Activated CD8-positive, alpha-beta memory T cell treated with anti-CD3 and anti-CD28 coated beads for 24 hours (primary cell): ENCODE measurements at regions not wholly inside any gene's neighbourhood (a gene's known extent, or its start where the extent isn't known, plus 50 kb on each side); places are given as distances from the start of the nearest gene placed in this dataset.

Source experiments
- DNase-seq: peaks from one replicate; pipeline ENCODE4 v3.0.0-alpha.2; 2020

DNA sequence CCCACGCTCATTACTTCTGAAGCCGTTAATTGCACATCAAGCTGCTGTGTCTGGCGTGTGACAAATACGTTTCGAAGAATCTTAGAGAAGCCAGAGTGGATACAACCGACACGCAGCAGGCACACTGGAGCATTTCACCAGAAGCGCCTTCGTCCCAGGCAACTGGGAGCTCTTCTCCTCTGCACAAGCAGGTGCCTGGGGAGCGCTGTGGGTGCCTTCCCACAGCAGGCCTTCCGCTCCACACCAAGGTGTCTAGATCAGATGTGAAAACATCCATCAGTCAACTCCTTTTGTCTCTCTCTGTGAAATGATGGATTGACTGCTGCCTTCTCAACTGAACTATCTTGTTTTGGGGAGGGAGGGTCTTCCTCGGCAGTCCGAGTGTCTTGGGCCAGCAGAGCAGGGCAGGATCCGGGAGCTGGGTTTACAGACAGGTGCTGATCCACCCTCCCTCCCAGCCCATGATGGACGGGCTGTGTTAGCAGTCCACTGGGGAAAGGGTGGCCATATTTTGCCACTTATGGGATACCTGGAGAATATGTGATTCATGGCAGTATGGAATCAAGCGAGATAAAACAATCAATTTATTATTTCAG is 326.3 kb downstream of the TCERG1L start:
- DNase-seq = peak; percentile 7

GRCh38 chr10:130986846-130987245 is 324.7 kb downstream of the TCERG1L start:
- no peak for DNase-seq

- no peak for DNase-seq
Observed at GRCh38 chr10:130987401-130987800, 324.1 kb downstream of the TCERG1L start.

GRCh38 chr10:130989670-130990232 is 321.8 kb downstream of the TCERG1L start:
- DNase-seq = no peak

DNA sequence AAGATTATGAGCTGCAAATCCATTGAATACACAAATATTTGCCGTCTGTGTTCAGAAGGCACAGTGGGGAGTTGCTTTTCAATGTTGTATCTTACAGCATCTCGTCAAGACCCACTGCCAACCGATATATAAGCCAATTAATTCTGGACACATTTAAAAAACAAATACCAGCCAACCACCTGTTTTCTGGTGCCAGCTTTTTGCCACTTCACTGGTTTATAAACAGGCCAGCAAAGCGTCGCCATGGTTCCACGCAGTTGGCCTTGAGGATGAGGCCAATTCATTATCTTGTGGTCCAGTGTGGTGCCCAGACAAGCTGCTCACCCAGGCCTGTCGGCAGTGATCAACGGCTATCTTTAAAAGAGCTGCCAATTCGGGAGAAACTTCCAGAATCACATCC is 321.0 kb downstream of the TCERG1L start:
- DNase-seq = no peak

- DNase-seq = no peak
Observed at GRCh38 chr10:130992802-130993523, 318.6 kb downstream of the TCERG1L start.

- DNase-seq = no peak
Observed at GRCh38 chr10:130993612-130994011, 317.9 kb downstream of the TCERG1L start.

GRCh38 chr10:130994191-130994590 is 317.3 kb downstream of the TCERG1L start:
- DNase-seq = no peak

GRCh38 chr10:130994845-130995244 is 316.7 kb downstream of the TCERG1L start:
- DNase-seq = no peak

DNA sequence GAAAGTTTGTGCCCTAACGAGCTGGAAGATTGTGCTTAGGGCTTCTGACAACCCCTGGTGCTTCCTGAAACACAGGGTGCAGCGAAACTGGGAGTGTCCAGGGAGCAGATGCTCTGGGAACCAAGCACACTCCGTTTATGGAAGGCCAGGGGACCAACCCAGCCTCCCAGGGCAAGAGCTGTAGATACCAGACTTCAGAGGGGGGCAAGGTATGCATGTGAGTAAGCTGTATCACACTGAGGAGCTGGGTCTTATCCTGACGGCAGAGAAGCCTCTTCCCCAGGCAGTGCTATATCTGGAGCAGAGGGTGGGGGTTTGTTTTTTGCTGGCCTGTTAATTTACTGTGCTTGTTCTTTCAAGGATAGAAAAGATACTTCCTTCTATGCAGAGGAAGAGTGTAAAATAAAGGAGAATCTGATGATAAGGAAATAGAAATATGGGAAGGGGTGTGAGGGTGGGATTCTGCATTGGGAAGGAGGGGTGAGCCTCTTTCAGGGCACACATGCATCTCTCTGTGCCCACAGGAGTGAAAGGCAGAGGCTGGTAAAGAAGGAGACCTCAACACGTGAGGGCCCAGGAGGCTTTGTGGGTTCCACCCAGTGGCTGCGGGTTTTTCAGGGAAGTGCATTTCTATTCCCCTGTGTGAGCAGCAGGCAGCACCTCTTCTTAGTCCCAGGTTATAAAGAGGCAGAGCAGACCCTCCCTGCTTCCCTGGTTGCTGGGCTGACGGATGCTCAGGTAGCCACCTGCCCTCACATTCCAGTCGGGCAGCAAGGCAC is 314.1 kb downstream of the TCERG1L start:
- DNase-seq = peak; percentile 11

GRCh38 chr10:130998046-130998435 is 313.5 kb downstream of the TCERG1L start:
- DNase-seq = no peak

DNA sequence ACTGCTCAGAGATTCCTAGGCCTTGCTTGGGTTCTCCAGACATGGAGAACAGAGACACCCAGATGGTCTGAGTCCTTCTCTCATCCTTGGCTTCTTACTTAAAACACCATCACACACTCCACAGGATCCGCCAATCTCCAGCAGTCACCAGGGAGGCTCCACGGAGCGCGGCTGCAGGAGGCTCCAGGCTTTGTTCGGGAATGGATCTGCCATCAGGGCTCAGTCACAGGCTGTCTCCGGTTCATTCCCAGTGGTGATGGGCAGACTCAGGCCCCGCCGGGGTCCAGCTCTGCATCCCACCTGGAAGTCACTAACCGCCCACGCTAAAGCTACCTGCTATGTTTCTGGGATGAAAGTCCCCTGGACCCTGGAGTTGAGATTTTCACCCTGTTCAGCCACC is 312.9 kb downstream of the TCERG1L start:
- no peak for DNase-seq

DNA sequence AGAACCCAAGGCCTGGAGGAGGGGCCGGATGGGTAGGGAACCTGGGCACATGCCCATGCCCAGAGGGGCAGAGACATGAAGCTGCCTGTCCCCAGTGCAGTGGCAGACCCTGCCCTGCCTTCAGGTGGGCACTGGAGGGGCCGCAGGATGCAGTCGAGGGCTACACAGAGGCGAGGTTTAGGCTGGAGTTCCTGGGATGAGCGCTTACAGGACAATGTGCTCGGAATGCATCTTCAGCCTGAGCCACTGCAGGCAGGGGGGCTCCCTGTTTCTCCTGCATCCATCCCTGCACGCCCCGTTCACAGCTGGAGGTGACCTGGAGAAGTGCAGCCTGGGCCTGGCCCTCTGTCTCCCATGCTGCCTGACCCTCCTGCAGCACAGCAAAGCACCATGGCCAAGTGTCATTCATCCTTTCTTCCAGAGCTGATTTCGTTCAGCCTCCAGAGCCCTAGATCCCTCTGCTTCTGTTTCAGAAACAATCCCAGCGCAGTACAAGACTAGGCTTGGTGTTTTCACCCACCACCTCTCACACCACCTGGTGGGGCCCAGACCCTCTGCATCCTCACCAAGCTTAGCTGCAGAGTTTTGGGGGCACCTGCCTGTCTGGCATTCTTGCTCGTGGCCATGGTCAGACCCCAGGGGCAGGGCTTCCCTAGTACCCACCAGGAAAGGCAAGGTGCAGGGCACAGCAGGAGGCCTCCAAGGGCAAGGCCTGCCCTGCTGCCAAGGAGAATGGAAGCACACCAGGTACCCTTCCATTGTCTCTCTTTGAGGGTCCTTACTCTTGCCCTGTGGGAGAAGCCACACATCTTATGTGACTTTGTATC is 311.9 kb downstream of the TCERG1L start:
- peak; percentile 37 for DNase-seq

DNA sequence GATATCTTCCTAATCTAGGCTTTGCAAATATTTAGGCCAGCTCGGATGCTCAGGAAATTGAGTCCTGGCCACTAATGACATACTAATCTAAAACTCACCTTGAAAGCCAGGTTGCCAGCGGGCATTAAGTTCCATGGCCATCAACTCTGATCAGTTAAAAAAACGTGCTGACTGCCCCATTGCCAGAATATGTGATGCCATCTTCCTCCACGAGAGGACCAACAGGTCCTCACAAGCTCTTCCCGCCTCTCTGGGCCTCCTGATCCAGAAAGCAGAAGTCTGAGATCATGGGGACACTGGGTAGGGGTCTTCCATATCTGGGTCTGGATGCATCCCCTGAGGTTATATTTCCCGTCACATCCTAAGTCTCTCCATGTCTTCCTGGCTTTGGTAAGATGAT is 311.3 kb downstream of the TCERG1L start:
- DNase-seq = no peak

DNA sequence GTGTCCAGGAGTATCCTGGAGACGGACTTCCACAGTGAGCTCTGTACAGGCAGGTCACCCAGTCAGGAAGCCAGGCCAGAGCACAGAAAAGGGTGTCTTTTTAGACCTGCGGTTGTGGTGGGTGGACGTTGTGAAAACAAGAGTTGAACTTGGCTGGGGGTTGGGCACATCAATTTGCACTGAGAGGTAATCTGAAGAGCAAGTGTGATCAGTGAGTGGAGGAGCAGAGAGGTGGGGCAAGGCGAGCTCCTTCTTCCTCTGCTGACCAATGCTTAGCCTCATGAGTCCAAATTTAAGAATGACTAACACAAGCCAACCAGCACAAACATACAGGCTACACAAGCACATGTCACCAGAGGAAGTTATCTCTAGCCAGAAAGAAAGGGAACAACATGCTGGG is 310.8 kb downstream of the TCERG1L start:
- DNase-seq = peak; percentile 5

DNA sequence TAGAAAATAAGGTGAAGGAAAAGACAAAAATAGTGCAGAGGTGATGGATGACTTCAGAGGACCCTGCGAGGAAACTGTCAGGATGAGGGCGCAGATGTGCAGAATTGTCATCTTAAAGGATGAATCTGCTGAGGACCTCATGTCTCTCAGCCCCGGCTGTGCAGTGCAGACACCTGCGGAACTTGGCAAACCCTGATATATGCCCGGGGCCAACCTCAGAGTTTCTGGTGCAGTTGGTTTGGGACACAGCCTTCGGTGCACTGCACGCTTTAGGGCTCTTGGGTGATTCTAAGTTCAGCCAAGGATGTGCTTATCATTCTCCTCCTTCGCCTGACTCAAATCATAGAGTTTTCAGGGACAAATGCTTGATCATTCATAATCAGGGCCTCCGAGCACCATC is 310.1 kb downstream of the TCERG1L start:
- DNase-seq = peak; percentile 28

- DNase-seq = peak; percentile 24
Observed at GRCh38 chr10:131002031-131002861, 309.3 kb downstream of the TCERG1L start.

- peak; percentile 13 for DNase-seq
Observed at GRCh38 chr10:131003455-131003854, 308.1 kb downstream of the TCERG1L start.

DNA sequence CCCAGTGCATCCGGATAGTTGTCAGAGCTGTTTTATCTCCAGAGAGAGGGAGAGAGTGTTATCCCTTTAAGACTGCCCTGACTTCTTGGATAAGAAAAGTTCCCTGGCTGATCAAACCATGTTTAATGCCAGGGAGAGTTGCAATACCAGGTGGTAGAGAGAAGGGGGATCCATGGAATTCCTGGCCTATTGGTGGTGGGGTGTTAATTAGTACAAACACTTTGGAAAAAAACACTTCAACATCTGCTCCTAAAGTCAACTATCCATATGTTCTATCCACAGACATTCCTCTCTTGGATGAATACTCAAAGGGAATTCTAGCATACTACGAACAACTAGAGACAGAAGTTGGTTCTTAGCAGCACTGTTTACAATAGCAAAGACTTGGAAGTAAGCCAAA is 307.2 kb downstream of the TCERG1L start:
- no peak for DNase-seq

- peak; percentile 4 for DNase-seq
Observed at GRCh38 chr10:131006458-131007256, 304.9 kb downstream of the TCERG1L start.

- no peak for DNase-seq
Observed at GRCh38 chr10:131009791-131010190, 301.7 kb downstream of the TCERG1L start.
